ENCODE measurements at regions not wholly inside any gene's neighbourhood (a gene's known extent, or its start where the extent isn't known, plus 50 kb on each side); places are given as distances from the start of the nearest gene placed in this dataset.
A peak's percentile ranks its signal among the peaks of the same experiment; 100 is the strongest.

- DNase-seq, result no peak
Observed at GRCh38 chr6:111958534-111958933, 85.3 kb upstream of the FYN start.

DNA sequence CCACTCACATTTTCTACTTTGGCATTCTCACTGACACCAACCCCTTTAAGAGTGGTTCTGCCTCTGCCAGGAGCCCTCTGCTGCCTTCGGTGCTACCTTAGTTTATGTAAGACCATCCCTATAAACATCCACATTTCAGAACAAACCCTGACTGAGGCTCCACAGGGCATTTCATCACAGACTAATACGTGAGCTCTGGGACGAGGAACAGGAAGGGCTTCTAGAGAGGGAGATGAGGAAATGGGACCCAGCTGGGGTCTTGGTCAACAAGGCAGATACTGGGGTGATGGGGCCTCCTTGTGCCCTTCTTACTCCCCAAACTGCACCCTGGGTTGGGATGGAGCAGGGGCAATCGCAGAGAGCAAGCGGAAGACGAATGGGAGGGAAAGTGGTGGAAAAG is 86.5 kb upstream of the FYN start:
- DNase-seq, result no peak

- DNase-seq, result no peak
Observed at GRCh38 chr6:111967131-111967530, 86.8 kb upstream of the CCN6 start.

DNA sequence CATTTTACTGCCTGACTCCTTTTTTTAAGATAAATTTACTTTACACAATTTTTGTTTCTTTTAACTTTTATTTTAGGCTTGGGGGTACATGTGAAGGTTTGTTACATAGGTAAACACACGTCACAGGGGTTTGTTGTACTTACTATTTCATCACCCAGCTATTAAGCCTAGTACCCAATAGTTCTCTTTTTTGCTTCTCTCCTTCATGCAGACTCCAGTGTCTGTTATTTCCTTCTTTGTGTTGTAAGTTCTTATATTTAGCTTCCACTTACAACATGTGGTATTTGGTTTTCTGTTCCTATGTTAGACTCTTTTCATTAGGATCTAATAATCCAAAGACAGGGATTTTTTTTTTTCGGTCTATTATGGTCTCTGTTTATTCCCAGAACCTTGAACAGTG is 83.5 kb upstream of the CCN6 start:
- no peak for DNase-seq

DNA sequence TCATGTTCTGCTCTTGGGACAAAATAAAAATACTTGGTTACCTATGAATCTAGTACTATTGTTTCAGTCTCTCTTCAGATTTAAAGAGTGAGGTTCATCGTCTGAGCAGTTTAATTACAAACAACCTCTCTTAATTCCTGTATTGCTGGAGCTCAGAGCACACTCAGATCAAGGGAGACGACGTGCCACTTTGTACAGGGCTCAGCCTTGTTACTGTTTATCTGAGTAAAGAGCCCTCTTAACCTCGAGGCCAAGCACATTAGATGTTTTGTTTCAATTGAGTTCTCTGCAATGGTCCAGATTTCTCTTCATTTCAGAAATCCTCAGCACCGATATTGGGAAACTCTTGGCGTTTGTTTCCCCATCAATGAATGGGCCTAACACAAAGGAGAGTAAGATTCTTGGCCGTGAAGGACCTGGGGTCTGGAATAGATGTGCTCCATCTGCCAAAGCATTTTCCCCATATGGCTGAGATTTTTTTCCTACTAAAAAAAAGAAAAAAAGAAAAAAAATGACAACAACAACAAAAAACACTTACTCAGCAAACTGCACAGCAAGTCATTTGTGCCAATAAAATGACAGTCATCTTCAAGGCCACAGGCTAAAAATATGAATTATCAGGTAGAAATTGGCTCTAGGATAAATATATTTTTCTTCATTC is 82.6 kb upstream of the CCN6 start:
- DNase-seq, result no peak

DNA sequence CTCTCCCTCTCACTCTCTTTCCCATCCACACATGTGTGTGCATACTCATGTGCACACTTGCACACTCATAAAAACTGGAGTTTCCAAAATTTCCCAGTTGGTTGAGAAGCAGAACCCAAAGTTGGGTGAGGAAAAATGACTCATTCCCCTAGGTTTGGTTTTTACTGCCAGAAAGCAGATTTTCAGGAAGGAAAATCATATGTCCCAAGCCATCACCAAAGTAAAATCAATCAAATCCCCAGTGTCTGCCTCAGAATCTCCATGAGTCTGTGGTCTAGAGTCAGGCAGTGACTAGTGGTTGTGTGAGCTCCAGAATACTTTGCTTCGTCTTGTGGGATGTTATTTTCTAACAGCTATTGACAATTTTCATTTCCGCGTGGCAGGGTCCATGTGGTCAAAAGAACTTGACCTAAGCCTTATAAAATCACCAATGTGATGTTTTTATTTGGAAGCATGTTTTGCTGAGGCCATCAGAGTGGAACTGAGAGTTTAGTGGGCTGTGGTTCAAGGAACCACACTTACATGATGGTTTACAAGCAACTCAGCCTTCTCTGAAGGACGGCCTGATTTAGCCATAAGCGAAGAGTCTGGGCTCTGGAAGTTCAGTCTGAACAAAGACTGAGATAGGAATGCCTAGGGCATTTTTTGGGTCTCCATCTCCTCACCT is 81.9 kb upstream of the CCN6 start:
- no peak for DNase-seq

GRCh38 chr6:111972745-111973117 is 81.2 kb upstream of the CCN6 start:
- no peak for DNase-seq

GRCh38 chr6:111973118-111973761 is 80.7 kb upstream of the CCN6 start:
- DNase-seq, result no peak

DNA sequence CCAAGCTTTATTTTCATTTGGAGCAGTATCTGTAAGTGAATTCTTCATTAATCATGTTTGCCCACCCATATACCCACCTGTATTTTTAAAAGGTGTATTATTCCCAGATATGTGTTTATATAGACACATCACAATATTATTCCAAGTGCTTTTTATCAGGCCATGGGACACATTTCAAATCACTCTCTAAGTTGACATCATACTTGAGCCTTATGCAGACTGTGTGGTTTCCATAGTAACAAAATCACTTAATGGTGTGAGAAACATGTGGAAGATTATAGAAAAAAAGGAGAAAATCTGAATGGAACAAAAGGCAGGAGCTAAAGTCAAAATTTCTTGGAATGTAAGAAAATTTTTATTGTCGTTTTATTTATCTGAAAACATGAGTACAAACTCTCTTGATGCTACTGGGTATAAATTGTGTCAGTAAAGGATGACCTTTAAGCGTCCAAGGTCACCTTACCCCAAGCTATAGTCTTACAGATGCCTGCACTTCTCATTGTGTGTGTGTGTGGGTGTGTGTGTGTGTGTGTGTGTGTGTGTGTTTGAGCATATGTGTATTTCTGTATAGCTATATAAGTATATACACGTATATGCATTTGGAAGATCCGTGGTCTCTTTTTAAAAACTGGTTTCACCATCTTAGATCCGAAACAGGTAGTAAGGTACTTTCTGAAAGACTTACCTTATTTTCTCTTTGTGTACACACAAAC is 79.8 kb upstream of the CCN6 start:
- no peak for DNase-seq

GRCh38 chr6:111975466-111975865 is 78.4 kb upstream of the CCN6 start:
- no peak for DNase-seq

DNA sequence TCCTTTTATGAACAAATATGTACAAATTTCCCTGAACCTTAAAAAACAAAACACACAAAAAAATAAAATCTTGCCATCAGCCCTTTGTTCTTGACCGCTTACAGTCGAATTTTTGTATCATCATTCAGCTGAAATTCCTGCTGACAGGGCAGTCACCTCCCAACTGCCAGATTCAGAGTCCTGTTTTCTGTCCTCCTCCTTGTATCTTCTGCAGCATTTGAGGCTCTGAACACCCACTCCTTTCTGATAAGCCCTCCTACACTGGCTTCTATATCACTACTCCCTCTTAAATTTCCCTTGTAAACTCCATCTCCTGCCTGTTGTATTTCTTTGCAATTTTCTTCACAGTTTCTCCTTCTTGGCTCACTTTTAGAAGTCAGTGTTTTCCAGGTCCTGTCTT is 77.8 kb upstream of the CCN6 start:
- no peak for DNase-seq

DNA sequence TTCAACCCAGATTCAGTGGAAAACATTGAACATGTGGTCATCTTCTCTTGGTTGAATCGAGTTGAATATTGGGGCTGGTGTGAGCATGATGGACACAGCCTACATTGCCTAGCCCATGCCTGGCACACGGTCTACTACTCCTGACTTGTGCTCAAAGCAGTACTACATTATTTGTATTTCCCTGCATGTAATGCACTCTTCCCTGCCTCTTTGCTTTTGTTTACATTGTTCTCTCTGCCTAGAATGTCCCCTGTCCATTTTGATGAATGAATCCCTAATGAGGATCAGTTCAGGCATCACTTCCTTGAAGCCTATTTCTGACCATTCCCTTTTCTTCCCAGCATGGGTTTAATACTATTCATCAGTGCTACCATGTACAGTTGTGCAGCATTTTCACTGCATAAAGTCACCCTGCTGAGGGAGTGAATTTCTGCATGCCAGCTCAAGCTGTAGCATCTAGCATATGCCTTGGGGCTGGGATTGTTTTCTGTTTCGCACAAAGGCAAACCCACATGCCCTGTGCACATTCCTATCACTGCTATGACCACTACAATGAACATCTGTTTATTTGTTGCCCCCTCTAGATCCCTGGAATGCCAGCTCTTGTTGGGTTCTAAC is 75.3 kb upstream of the CCN6 start:
- DNase-seq, result no peak

DNA sequence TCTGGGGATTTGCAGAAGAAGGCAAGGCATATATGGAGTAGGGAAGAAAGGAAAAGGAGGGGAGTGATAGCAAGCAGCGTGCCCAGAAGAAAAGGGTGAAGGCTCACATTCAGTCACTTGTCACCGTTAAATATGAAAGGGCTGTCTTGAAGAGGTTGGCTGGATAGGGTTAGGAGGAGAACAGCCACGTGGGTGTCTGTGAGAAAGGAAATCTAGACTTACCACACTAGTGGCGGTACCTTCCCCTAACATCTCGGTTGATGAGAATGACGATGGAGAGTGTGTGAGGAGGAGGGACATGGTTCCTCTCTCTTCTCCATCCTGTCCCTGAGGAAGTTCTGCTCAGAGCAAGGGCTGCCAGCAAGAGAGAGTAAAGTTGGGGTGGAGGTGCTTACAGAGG is 74.3 kb upstream of the CCN6 start:
- no peak for DNase-seq

DNA sequence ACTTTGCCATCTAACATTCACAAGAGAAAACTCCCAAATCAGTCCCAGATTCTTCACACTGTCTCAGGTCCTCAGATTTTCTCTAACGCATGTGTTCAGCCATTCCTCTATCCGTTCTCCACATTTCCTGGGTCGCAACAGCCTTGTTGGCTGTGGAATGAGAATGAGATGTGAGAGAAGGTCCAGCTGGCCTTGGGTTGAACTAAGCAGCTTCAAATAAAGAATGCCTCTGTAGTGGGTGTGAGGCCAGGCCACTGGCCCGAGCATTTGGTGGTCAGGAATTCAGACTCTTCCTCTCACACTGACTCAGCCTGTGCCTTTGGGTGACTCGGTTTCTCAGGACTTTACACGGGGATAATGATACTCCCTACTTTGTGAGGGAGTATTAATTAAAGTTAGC is 73.8 kb upstream of the CCN6 start:
- no peak for DNase-seq

- DNase-seq, result no peak
Observed at GRCh38 chr6:111980971-111981840, 72.7 kb upstream of the CCN6 start.

DNA sequence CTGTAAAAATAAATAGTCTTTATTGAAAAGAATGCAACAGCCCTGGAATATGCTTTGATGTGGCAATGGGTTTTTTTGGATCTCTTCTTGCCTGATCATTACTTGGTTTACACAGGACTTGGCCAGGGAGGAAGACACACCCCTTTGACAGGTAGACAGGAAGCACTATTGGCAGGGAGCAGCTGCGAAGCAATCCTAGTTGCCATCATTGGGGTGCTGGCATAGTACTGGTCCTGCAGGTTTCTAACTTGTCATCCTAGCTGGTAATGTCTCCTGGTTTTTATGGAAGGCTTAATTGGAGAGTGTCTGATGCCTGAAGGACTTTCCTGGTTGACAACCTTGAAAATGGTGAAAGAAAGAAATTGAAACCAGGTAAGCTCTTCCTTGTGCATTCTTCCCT is 71.2 kb upstream of the CCN6 start:
- DNase-seq, result no peak

DNA sequence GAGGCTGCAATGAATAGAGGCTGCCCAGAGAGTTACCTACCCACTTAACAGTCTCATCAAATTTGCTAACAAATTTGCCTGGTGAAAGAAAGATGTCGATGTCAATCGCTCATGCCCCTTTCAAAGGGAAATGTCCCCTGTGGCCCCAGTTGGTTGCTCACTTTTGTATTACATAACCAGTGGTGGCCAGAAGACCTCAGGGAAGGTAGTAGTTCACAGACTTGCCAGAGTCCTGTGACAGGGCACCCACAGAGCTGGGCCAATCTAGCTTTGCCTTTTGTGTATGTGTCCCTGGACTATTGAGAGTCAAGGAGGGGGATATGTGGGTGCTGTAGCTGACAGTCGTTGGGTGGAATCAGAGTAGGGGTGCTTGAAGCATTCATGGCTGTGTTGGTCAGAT is 70.7 kb upstream of the CCN6 start:
- no peak for DNase-seq

DNA sequence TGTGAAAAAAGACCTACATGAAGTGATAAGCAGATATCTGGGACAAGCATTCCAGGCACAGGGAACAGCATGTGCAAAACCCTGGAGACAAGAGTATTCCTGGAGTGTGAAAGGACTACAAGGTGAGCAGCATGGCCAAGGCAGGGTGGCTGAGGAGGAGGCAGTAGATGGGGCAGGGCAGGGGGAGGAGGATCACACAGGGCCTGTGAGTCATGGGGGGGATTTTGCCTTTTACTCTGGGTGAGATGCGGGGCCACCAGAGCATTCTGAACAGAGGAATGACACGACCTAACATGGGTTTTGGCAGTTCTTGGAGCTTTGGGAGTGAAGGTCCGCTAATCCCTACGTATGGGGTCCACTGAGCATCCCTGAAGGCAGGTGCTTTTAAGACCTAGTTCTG is 69.8 kb upstream of the CCN6 start:
- DNase-seq, result no peak

GRCh38 chr6:111984516-111985201 is 69.2 kb upstream of the CCN6 start:
- no peak for DNase-seq

DNA sequence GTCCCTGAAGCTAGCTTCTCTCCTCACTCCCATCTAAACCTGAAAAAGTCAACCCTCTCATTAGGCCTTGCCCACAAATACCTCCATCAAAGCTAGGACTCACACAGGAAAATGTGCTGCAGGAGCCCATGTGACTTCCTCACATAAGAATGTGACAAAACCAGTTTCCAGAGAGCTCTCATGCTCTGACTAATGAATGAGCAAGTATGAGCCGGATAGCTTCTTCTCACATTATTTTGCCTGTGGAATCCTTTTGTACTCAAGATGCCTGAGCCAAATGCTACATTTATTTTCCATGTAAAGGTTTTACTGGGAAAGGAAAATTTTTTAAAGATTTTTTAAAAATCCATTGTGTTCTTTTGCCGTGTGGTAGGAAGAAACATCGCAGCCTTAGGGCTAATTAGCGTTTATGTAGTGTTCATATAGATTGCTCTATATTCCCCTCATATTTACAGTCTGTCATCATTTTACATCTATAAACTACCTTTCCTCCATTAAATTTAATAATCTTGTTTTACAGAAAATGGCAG is 68.6 kb upstream of the CCN6 start:
- peak; percentile 53 for DNase-seq

DNA sequence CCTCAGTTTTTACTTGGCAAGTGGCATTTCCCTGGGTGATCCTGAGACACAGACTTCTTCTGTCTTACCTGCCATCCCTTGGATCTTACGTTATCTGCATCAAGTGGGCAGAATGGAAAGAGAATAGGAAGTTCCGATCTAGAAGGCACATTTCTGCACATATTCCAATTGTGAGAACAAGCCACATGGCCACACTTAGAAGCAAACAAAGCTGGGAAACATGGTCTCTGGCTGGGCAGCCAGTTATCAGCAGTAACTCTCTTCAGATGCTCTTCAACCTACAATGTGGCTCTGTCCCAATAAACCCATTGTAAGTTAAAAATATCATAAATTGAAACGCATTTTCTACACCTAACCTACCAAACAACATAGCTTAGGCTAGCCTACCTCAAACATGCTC is 67.3 kb upstream of the CCN6 start:
- no peak for DNase-seq

Data from left kidney (tissue), 1 donor.